HG02642 (cell line): ENCODE measurements at regions not wholly inside any gene's neighbourhood (a gene's known extent, or its start where the extent isn't known, plus 50 kb on each side); places are given as distances from the start of the nearest gene placed in this dataset.
A peak's percentile ranks its signal among the peaks of the same experiment; 100 is the strongest.

Source experiments
- ATAC-seq: cut with Tn5 transposase; IDR thresholded peaks from one replicate; pipeline ENCODE4 v1.9.1; 2021; ENCODE audit warnings: mild to moderate bottlenecking; ENCODE audit not compliant: unreplicated experiment, poor library complexity

- ATAC-seq, result no peak
These were observed 587.4 kb upstream of the MDFIC2 start for GRCh38 chr3:70899816-70900215.

GRCh38 chr3:70890020-70890394 is 577.6 kb upstream of the MDFIC2 start:
- no peak for ATAC-seq

- ATAC-seq, result no peak
These were observed 577.0 kb upstream of the MDFIC2 start for GRCh38 chr3:70889162-70890019.

- no peak for ATAC-seq
These were observed 573.2 kb upstream of the MDFIC2 start for GRCh38 chr3:70885636-70886035.

- ATAC-seq, result no peak
These were observed 569.7 kb upstream of the MDFIC2 start for GRCh38 chr3:70882104-70882503.

GRCh38 chr3:70880421-70880820 is 568.0 kb upstream of the MDFIC2 start:
- ATAC-seq, result no peak

- no peak for ATAC-seq
These were observed 563.7 kb upstream of the MDFIC2 start for GRCh38 chr3:70876154-70876553.

- ATAC-seq, result no peak
These were observed 561.8 kb upstream of the MDFIC2 start for GRCh38 chr3:70874196-70874595.

- ATAC-seq, result no peak
These were observed 561.2 kb upstream of the MDFIC2 start for GRCh38 chr3:70873686-70874085.

- ATAC-seq, result no peak
These were observed 559.6 kb upstream of the MDFIC2 start for GRCh38 chr3:70871909-70872656.

- no peak for ATAC-seq
These were observed 558.1 kb upstream of the MDFIC2 start for GRCh38 chr3:70870576-70870975.

GRCh38 chr3:70868561-70868960 is 556.1 kb upstream of the MDFIC2 start:
- ATAC-seq, result no peak

GRCh38 chr3:70863049-70863448 is 550.6 kb upstream of the MDFIC2 start:
- ATAC-seq, result no peak

- no peak for ATAC-seq
These were observed 549.4 kb upstream of the MDFIC2 start for GRCh38 chr3:70861855-70862254.

- no peak for ATAC-seq
These were observed 548.8 kb upstream of the MDFIC2 start for GRCh38 chr3:70861234-70861633.

- no peak for ATAC-seq
These were observed 545.5 kb upstream of the MDFIC2 start for GRCh38 chr3:70857916-70858315.

GRCh38 chr3:70856414-70857162 is 544.1 kb upstream of the MDFIC2 start:
- peak; percentile 63 for ATAC-seq

- ATAC-seq, result no peak
These were observed 542.7 kb upstream of the MDFIC2 start for GRCh38 chr3:70855149-70855548.

GRCh38 chr3:70854108-70854507 is 541.7 kb upstream of the MDFIC2 start:
- no peak for ATAC-seq

GRCh38 chr3:70853161-70853944 is 540.9 kb upstream of the MDFIC2 start:
- no peak for ATAC-seq
